GM12878 (cell line): ENCODE measurements at regions not wholly inside any gene's neighbourhood (a gene's known extent, or its start where the extent isn't known, plus 50 kb on each side); places are given as distances from the start of the nearest gene placed in this dataset.

ENCODE experiments used
- CTCF ChIP-seq, 3 experiments: IDR thresholded peaks in 2 of 3; conservative IDR thresholded peaks in 1 of 3; 2 replicates each; pipeline ENCODE4 v1.5.1; 2011; ENCODE audit warnings: low read depth in 3 of 3, low read length in 3 of 3, mild to moderate bottlenecking in 3 of 3, control low read depth in 2 of 3, moderate library complexity in 2 of 3, inconsistent platforms in 1 of 3, mixed read lengths in 1 of 3; ENCODE audit not compliant: control insufficient read depth in 2 of 3, insufficient read depth in 1 of 3; ENCODE audit errors: extremely low read depth in 1 of 3
- FOXM1 ChIP-seq: IDR thresholded peaks from 2 replicates; pipeline ENCODE4 v1.6.1; 2012; ENCODE audit warnings: low read depth, mild to moderate bottlenecking, inconsistent platforms, low read length, moderate library complexity
- HDAC2 ChIP-seq: fragments of 200-600 bp; sonication (generic); IDR thresholded peaks from 2 replicates; pipeline ENCODE4 v1.6.1; 2017
- HDGF ChIP-seq: fragments of 450-650 bp; IDR thresholded peaks from 2 replicates; pipeline ENCODE4 v1.6.1; 2016; ENCODE audit warnings: antibody characterized with exemption
- JUND ChIP-seq: IDR thresholded peaks from 2 replicates; pipeline ENCODE4 v1.6.1; 2012; ENCODE audit warnings: low read depth, mild to moderate bottlenecking, low read length, improper control_type of control experiment, moderate library complexity
- MAX ChIP-seq: IDR thresholded peaks from 2 replicates; pipeline ENCODE4 v1.6.1; 2012; ENCODE audit warnings: low read depth, low read length, improper control_type of control experiment
- SIN3A ChIP-seq: IDR thresholded peaks from 2 replicates; pipeline ENCODE4 v1.6.1; 2012; ENCODE audit warnings: low read depth, low read length, improper control_type of control experiment

- TF ChIP-seq JUND: no peak
- no peak for TF ChIP-seq CTCF (IDR thresholded peaks at IDR 0.05 in 2 of 3, conservative IDR thresholded peaks at IDR 0.05 in 1 of 3; ENCODE audit: control insufficient read depth in 2 of 3, extremely low read depth in 1 of 3, insufficient read depth in 1 of 3, low read depth in 3 of 3, low read length in 3 of 3)
- TF ChIP-seq HDGF: no peak
- TF ChIP-seq HDAC2: no peak
- TF ChIP-seq FOXM1: no peak
- no peak for TF ChIP-seq SIN3A
- TF ChIP-seq MAX: no peak
Observed at GRCh38 chr3:22121068-22121701, 370.2 kb upstream of the ZNF385D start.
